NT2/D1 (cell line): ENCODE measurements at regions not wholly inside any gene's neighbourhood (a gene's known extent, or its start where the extent isn't known, plus 50 kb on each side); places are given as distances from the start of the nearest gene placed in this dataset.

ENCODE experiments used
- SUZ12 ChIP-seq: IDR thresholded peaks from 2 replicates; pipeline ENCODE4 v1.6.1; 2011; ENCODE audit not compliant: insufficient read length, insufficient read depth; ENCODE audit errors: extremely low read depth
- YY1 ChIP-seq: IDR thresholded peaks from 2 replicates; pipeline ENCODE4 v1.6.1; 2011; ENCODE audit not compliant: insufficient read length, insufficient read depth

GRCh38 chr17:55931446-55931845 lies 180.6 kb downstream of the PCTP start:
- TF ChIP-seq SUZ12, result no peak
- no peak for TF ChIP-seq YY1
